Retinal pigment epithelial cell (primary cell): ENCODE measurements at regions not wholly inside any gene's neighbourhood (a gene's known extent, or its start where the extent isn't known, plus 50 kb on each side); places are given as distances from the start of the nearest gene placed in this dataset.
"Not testable (repeated sequence)": the region's sequence is repeated elsewhere in the genome, so short reads cannot be mapped to it uniquely, and the experiment has no call there.

Source experiments
- DNase-seq: peaks from one replicate; pipeline ENCODE4 v3.0.0-alpha.2; 2010; ENCODE audit warnings: low read depth
- H3K4me3 ChIP-seq: 2 replicates; pipeline ENCODE4 v1.5.1; 2011; ENCODE audit warnings: mild to moderate bottlenecking, low read length, control low read depth, moderate library complexity
- TF ChIP-seq, protein P1 (sequence below): conservative IDR thresholded peaks from 2 replicates; pipeline ENCODE4 v1.5.1; 2011; ENCODE audit warnings: low read depth, low read length, control low read depth, inconsistent platforms

DNA sequence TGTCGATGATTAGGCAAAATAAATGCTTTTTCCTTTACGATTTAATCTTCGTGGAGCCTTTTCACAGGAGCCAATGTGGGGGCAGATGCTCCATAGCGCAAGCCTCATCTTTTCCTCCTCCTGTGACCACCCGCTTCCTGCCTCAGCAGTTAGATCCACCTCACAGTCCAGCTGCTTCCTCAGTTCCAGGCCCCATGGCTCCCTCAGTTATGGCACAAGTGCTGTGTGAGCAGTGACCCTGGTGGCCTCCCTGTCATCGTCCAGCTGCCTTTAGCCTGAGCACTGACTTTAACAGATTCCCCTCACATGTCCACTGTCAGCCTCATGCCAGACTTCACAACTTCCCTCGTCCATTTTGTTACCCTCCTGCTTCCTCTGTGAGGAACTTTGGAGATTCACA, 424.6 kb upstream of the GBE1 start:
- no peak for DNase-seq
- TF ChIP-seq, protein P1, sequence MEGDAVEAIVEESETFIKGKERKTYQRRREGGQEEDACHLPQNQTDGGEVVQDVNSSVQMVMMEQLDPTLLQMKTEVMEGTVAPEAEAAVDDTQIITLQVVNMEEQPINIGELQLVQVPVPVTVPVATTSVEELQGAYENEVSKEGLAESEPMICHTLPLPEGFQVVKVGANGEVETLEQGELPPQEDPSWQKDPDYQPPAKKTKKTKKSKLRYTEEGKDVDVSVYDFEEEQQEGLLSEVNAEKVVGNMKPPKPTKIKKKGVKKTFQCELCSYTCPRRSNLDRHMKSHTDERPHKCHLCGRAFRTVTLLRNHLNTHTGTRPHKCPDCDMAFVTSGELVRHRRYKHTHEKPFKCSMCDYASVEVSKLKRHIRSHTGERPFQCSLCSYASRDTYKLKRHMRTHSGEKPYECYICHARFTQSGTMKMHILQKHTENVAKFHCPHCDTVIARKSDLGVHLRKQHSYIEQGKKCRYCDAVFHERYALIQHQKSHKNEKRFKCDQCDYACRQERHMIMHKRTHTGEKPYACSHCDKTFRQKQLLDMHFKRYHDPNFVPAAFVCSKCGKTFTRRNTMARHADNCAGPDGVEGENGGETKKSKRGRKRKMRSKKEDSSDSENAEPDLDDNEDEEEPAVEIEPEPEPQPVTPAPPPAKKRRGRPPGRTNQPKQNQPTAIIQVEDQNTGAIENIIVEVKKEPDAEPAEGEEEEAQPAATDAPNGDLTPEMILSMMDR = no peak
- H3K4me3 ChIP-seq = no peak overlapping the region

DNA sequence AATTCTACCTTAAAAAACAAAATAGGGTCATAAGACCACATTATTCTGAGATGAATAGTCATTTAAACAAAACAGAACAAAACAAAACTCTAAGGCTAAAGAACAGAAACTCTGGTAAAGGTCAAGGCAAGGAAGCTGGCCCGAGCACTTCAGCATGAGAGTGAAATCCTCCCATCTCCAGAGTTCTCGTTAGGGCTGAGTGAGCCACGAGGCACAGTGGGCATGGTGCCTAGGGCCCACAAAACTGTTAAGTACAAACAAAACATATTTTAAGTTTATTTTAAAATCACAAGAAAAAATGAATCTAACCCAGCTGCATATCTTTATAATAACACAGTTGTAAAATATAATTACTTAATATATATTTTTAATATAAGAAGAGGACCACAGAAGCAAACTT, 417.8 kb upstream of the GBE1 start:
- TF ChIP-seq, protein P1 = no peak
- no peak overlapping the region for H3K4me3 ChIP-seq
- DNase-seq = no peak

DNA sequence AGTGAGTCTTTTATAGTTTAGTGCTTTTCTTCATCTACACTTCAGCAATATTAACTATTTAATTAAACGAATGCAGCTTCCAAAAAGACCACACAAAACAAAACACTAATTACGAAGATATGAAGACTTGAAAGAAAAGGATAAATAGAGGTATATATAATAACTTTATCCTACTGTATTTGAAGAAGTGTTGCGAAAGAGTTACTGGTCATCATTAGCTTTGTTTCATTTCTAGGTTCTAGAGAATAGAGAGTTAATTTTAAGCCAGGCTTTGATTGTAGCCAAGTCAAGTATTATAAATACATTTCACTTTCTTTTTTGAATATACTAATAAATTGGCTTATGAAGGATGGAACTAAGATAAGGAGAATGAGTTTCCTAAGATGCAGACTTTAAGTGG, 416.8 kb upstream of the GBE1 start:
- H3K4me3 ChIP-seq = no peak overlapping the region
- DNase-seq = no peak
- TF ChIP-seq, protein P1 = no peak

DNA sequence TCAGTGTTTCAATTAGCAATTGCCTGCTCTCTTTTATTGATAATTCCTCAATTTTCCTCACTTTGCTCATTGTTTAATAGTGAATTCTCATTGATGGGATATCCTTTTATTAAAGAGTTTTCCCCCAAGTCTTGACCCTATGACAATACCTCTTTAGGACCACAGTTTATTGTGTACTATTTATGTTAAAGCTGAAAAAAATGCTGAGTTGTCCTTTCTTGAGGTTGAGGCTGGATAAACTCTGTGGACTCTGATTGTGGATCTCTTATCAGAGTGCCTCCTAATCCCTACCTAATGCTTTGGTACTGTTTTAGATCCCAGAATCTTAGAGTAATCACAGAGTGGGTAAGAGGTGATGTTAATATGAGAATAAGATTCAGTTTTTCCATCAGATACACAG, 416.3 kb upstream of the GBE1 start:
- TF ChIP-seq, protein P1 = no peak
- no peak for DNase-seq
- no peak overlapping the region for H3K4me3 ChIP-seq

DNA sequence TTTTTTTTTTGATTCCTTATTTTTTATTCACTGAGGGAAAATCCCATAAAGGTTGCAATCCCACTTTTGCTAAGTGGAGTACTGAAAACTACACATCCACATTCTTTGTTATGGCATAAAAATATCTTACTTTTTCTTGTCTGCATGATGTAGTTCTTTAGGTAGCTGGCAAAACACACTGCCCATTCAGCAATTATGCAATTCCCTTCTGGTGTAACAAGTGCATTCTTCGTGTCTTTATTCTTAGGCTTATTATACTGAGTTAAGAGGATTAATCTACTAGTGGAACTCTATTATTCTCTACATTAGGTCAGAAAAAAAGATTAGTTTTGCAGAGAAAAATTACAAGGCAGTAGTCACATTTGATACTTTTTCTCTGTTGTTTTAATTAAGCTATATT, 403.8 kb upstream of the GBE1 start:
- TF ChIP-seq, protein P1 = no peak
- DNase-seq = peak; percentile 93
- H3K4me3 ChIP-seq = no peak overlapping the region

DNA sequence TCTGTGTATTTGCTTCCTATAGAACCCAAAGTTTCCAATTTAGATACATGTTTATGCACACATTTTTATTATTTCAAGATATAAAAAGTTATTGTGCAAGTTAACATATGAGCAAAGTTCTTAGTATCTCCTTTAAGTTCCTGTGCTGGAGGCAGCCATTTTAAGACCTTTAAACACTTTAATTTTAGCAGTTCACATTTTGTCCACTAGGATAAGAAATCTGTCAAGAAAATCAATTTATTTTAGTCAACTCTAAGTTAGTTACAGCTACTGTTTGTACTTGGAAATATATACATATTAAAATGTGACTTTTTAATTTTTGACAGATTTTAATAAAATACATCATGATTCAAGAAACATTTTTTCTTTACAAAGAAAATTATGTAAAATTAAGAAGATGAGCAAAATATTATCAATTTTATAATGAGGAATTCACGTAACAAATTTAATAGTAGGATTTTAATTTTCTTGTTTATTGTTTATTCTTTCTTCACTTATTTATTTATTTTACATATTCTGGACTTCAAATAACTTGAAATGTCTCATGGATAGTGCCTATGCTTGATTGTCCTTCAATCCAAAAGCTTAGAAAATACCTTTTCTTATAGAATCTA, 402.6 kb upstream of the GBE1 start:
- TF ChIP-seq, protein P1 = peak; percentile 19
- H3K4me3 ChIP-seq = no peak overlapping the region
- DNase-seq = no peak

DNA sequence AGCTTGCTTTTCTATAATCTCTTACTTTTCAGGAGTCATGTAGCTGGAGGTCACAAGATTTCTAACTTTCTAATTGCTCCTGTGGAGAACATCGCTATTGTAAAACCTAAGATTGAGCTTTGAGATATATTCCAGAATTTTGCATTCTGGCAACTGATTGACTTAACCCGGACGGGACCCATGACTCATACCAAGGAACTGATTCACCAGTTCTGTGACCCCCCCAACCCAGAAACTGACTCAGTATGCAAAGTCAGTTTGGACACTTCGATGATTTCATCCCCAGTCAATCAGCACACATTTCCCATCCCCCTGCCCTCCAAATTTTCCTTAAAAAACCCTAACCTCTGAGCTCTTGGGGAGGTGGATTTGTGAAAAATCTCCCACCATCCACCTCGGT, 396.5 kb upstream of the GBE1 start:
- no peak for DNase-seq
- H3K4me3 ChIP-seq = no peak overlapping the region
- TF ChIP-seq, protein P1 = no peak

DNA sequence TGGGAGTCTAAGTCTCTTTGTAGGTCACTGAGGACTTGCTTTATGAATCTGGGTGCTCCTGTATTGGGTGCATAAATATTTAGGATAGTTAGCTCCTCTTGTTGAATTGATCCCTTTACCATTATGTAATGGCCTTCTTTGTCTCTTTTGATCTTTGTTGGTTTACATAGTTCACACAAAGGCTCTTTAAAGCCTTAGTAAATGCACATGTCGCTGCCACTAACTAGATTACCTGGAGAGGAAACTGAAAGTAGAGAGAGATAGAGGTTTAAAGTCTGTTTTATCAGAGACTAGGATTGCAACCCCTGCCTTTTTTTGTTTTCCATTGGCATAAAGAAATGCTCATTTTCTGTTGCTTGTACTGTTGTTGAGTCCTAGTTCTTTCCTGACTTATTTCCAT, 392.4 kb upstream of the GBE1 start:
- not testable (repeated sequence) for H3K4me3 ChIP-seq, DNase-seq
